Endothelial cell of umbilical vein (primary cell): ENCODE measurements at regions not wholly inside any gene's neighbourhood (a gene's known extent, or its start where the extent isn't known, plus 50 kb on each side); places are given as distances from the start of the nearest gene placed in this dataset.

Source experiments
- BruUV-seq: library from RNA; stranded (reverse); fragments of 400-500 nt; replicated peaks from 2 replicates; lab custom pipeline; 2021; lab: Mats Ljungman, UMichigan
- CTCF ChIA-PET: fragments of 300-600, 350-600 bp; sonication (Branson Sonifier 250); formaldehyde crosslinking; loops from one replicate; lab custom pipeline; 2021; ENCODE audit warnings: antibody characterized with exemption, inconsistent platforms; lab: Charles Lee
- POLR2A ChIA-PET: fragments of 300-600, 350-600 bp; sonication (Branson Sonifier 250); formaldehyde crosslinking; loops from one replicate; lab custom pipeline; 2021; ENCODE audit warnings: antibody characterized with exemption, inconsistent platforms; lab: Charles Lee
- DNase-seq: peaks from one replicate; pipeline ENCODE4 v3.0.0-alpha.2; 2011; ENCODE audit warnings: low read depth, low spot score
- FAIRE-seq: peaks from 2 replicates; lab custom pipeline; 2011; peaks lifted over from hg19 to GRCh38; lab: Jason Lieb, UNC
- H2AFZ ChIP-seq: 2 replicates; pipeline ENCODE4 v1.6.0; 2012; ENCODE audit warnings: low read depth, low read length, control low read depth, inconsistent platforms
- H3K27ac ChIP-seq: 2 replicates; pipeline ENCODE4 v1.5.1; 2011; ENCODE audit warnings: low read depth, mild to moderate bottlenecking, control low read depth, low read length, moderate library complexity; ENCODE audit not compliant: insufficient read depth
- H3K27me3 ChIP-seq, 2 experiments: 2 replicates each; pipeline versions ENCODE4 v1.6.0 to v1.6.1; 2011; ENCODE audit warnings: low read length in 2 of 2, mixed read lengths in 1 of 2; ENCODE audit not compliant: control insufficient read depth in 2 of 2, insufficient read depth in 2 of 2
- H3K36me3 ChIP-seq, 2 experiments: 2 replicates in 1 of 2; 3 replicates in 1 of 2; pipeline ENCODE4 v1.5.1; 2011; ENCODE audit warnings: low read length in 2 of 2, mild to moderate bottlenecking in 1 of 2, moderate library complexity in 1 of 2; ENCODE audit not compliant: control insufficient read depth in 2 of 2, insufficient read depth in 2 of 2; ENCODE audit errors: extremely low read depth in 1 of 2
- H3K4me1 ChIP-seq: 3 replicates; pipeline ENCODE4 v1.5.1; 2011; ENCODE audit warnings: mild to moderate bottlenecking, low read length; ENCODE audit not compliant: control insufficient read depth, insufficient read depth; ENCODE audit errors: extremely low read depth
- H3K4me2 ChIP-seq: 2 replicates; pipeline ENCODE4 v1.6.1; 2011; ENCODE audit warnings: low read length, control low read depth, mixed read lengths; ENCODE audit not compliant: insufficient read depth
- H3K4me3 ChIP-seq, 3 experiments: fragments of 200-600 bp in 1 of 3; sonication (generic), shearing (Covaris generic) in 1 of 3; replicated peaks in 1 of 3; 2 replicates each; pipeline ENCODE4 v1.5.1; 2011 to 2016; ENCODE audit warnings: control low read depth in 3 of 3, low read length in 3 of 3, mild to moderate bottlenecking in 2 of 3, inconsistent platforms in 1 of 3, low read depth in 1 of 3, moderate library complexity in 1 of 3; ENCODE audit not compliant: insufficient read depth in 1 of 3
- H3K79me2 ChIP-seq: 2 replicates; pipeline ENCODE4 v1.6.0; 2012; ENCODE audit warnings: low read length, inconsistent platforms; ENCODE audit not compliant: control insufficient read depth, insufficient read depth
- H3K9ac ChIP-seq: replicated peaks from 2 replicates; pipeline ENCODE3; 2011; ENCODE audit warnings: low read length, control low read depth; ENCODE audit not compliant: insufficient read depth; ENCODE audit errors: extremely low read depth
- H3K9me1 ChIP-seq: replicated peaks from 3 replicates; pipeline ENCODE4 v1.6.0; 2011; ENCODE audit warnings: mild to moderate bottlenecking, low read length; ENCODE audit not compliant: control insufficient read depth, insufficient read depth; ENCODE audit errors: extremely low read depth
- H3K9me3 ChIP-seq: replicated peaks from 2 replicates; pipeline ENCODE4 v1.5.1; 2012; ENCODE audit warnings: low read length, inconsistent platforms; ENCODE audit not compliant: control insufficient read depth, insufficient read depth
- H4K20me1 ChIP-seq: replicated peaks from 2 replicates; pipeline ENCODE3; 2011; ENCODE audit warnings: mild to moderate bottlenecking, low read length; ENCODE audit not compliant: control insufficient read depth, insufficient read depth; ENCODE audit errors: extremely low read depth
- CTCF ChIP-seq, 2 donors: IDR thresholded peaks; 1 replicate in 1 of 2; 2 replicates in 1 of 2; pipeline ENCODE4 v1.5.1; 2011; ENCODE audit warnings: low read length in 2 of 2, mild to moderate bottlenecking in 2 of 2, moderate library complexity in 2 of 2, control low read depth in 1 of 2, inconsistent platforms in 1 of 2, low read depth in 1 of 2; ENCODE audit not compliant: insufficient read depth in 1 of 2; ENCODE audit errors: extremely low read depth in 1 of 2
- EZH2 ChIP-seq: IDR thresholded peaks from 2 replicates; pipeline ENCODE4 v1.6.1; 2012; ENCODE audit warnings: borderline replicate concordance, low read depth, mild to moderate bottlenecking, moderate library complexity, low read length, inconsistent platforms; ENCODE audit not compliant: severe bottlenecking
- FOS ChIP-seq: IDR thresholded peaks from 2 replicates; pipeline ENCODE4 v1.6.1; 2011; ENCODE audit warnings: mild to moderate bottlenecking, low read length, moderate library complexity, borderline replicate concordance; ENCODE audit not compliant: insufficient read depth
- GATA2 ChIP-seq: IDR thresholded peaks from 2 replicates; pipeline ENCODE4 v1.7.0; 2011; ENCODE audit warnings: low read depth, mild to moderate bottlenecking, moderate library complexity, mixed read lengths, low read length; ENCODE audit not compliant: insufficient read length, insufficient read depth
- JUN ChIP-seq: IDR thresholded peaks from 2 replicates; pipeline ENCODE4 v1.6.1; 2011; ENCODE audit warnings: borderline replicate concordance, low read depth; ENCODE audit not compliant: insufficient read length, insufficient read depth
- MAX ChIP-seq: IDR thresholded peaks from 2 replicates; pipeline ENCODE4 v1.6.1; 2011; ENCODE audit not compliant: insufficient read depth, insufficient read length
- MYC ChIP-seq: IDR thresholded peaks from one replicate; pipeline ENCODE4 v1.6.1; 2011; ENCODE audit warnings: mild to moderate bottlenecking, low read depth, low read length
- POLR2A ChIP-seq: IDR thresholded peaks from 2 replicates; pipeline ENCODE4 v1.6.1; 2012; ENCODE audit warnings: low read depth, mild to moderate bottlenecking, control low read depth, low read length
- POLR2AphosphoS5 ChIP-seq: IDR thresholded peaks from 2 replicates; pipeline ENCODE4 v1.6.1; 2012; ENCODE audit warnings: low read depth, mild to moderate bottlenecking, control low read depth, low read length, moderate library complexity; ENCODE audit not compliant: insufficient read depth
- dilution Hi-C: fragments of 300-500 bp; cut with MboI; formaldehyde crosslinking; loops from one replicate; pipeline ENCODE4 v1.15.0; 2019; ENCODE audit warnings: low sequenced_read_pairs; ENCODE audit not compliant: extremely low pct_ligation_motif_present
- intact Hi-C: fragments of 100-400 bp; cut with micrococcal nuclease; formaldehyde crosslinking; loops from one replicate; pipeline ENCODE4 v1.10.0; 2022

DNA sequence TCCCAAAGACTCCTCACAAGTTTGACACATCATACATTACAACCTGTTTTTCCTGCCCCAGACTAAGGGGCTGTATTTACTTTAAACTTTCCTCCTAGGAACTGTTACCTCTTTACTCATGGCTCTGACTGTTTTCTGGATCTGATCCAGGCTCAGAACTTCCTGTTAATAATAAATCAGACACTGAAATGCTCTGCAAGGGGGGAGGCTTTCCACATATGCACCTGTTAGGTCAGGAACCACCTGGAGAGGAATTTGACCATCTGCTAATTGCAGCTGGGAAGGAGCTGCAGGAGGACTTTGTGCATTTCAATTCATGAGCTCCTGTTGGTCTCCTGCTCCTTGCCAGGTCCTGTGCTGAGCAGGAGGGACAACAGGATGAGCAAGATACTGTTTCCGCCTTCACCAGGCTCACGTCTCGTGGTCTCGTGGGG lies 476.9 kb upstream of the CDH5 start:
- Histone ChIP-seq H4K20me1 (no peaks in the 10 kb centered on the region), H3K9me3 (no peaks in the 10 kb centered on the region), H3K4me3 (no peak overlapping the region), H3K4me2 (no peak overlapping the region), H3K4me1 (no peaks in the 10 kb centered on the region), H3K79me2 (no peaks in the 10 kb centered on the region), H3K9ac (no peak overlapping the region), H3K27me3 (no peaks in the 10 kb centered on the region), H3K36me3 (no peaks in the 10 kb centered on the region), H3K27ac (no peak overlapping the region), H3K9me1 (no peaks in the 10 kb centered on the region), H2AFZ (no peak overlapping the region)
- CTCF ChIA-PET = no interaction called here
- dilution Hi-C loops = no loop called here
- TF ChIP-seq POLR2AphosphoS5 = no peak
- TF ChIP-seq FOS = no peak
- POLR2A ChIA-PET = no interaction called here
- peak; percentile 16 for DNase-seq
- FAIRE-seq = no peak
- intact Hi-C loops = no loop called here
- BruUV-seq = no TSS peak

DNA sequence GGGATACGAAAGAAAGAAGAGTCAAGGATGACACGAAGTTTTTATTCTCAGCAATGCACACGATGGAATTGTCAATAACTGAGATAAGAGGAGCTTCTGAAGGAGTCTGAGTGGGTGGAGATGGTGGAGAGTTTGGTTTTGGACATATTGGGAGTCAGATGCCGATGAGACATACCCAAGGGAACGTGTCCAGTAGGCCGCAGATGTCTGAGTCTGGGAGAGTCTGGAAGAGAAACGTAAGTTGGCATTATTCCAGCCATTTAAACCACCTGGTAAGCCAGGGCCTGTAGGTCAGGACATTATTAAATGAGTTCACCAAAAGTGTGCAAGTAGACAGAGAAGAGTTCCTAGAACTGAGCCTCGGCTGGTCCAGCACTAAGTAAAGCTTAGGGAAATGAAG lies 478.3 kb upstream of the CDH5 start:
- POLR2A ChIA-PET = no interaction called here
- Histone ChIP-seq H3K9me3 (no peaks in the 10 kb centered on the region), H3K4me1 (no peaks in the 10 kb centered on the region), H3K79me2 (no peaks in the 10 kb centered on the region), H3K27ac (no peak overlapping the region), H3K9ac (no peak overlapping the region), H2AFZ (no peak overlapping the region), H3K36me3 (no peaks in the 10 kb centered on the region), H3K9me1 (no peaks in the 10 kb centered on the region), H3K4me2 (no peak overlapping the region), H3K27me3 (no peaks in the 10 kb centered on the region), H3K4me3 (no peak overlapping the region), H4K20me1 (no peaks in the 10 kb centered on the region)
- BruUV-seq = no TSS peak
- dilution Hi-C loops = no loop called here
- intact Hi-C loops = no loop called here
- FAIRE-seq (no peak), DNase-seq (no peak)
- TF ChIP-seq JUN (no peak), MAX (no peak), POLR2AphosphoS5 (no peak), FOS (no peak), POLR2A (no peak), EZH2 (no peak), GATA2 (no peak), CTCF (IDR thresholded peaks at IDR 0.05; ENCODE audit: extremely low read depth in 1 of 2, insufficient read depth in 1 of 2, low read depth in 1 of 2, low read length in 2 of 2) (no peak), MYC (no peak)
- CTCF ChIA-PET = no interaction called here
